A549 (cell line): ENCODE measurements at regions not wholly inside any gene's neighbourhood (a gene's known extent, or its start where the extent isn't known, plus 50 kb on each side); places are given as distances from the start of the nearest gene placed in this dataset.

Experiments used
- ATAC-seq, 2 experiments: fragments of 200-7000 bp in 1 of 2; fragments of >200 bp in 1 of 2; cut with Nextera tagmentation in 1 of 2; cut with Tn5 transposase in 1 of 2; 3 replicates each; pipeline versions ENCODE4 v1.8.0 to v1.9.1; 2018 to 2020; ENCODE audit warnings: mild to moderate bottlenecking in 1 of 2, moderate library complexity in 1 of 2
- CTCF ChIA-PET: fragments of 300-600 bp; sonication (Branson Sonifier 250); formaldehyde crosslinking; extraction: SDS; loops from one replicate; lab custom pipeline; 2021; ENCODE audit warnings: antibody characterized with exemption, inconsistent platforms; lab: Yijun Ruan, JAX
- POLR2A ChIA-PET: fragments of 350-600 bp; formaldehyde crosslinking; extraction: SDS; loops from one replicate; lab custom pipeline; 2021; ENCODE audit warnings: antibody characterized with exemption, inconsistent platforms; lab: Yijun Ruan, JAX
- DNase-seq, 2 experiments: peaks; one replicate each; pipeline versions ENCODE4 v3.0.0 to v3.0.0-alpha.2; 2011 to 2016; ENCODE audit warnings: low read depth in 1 of 2, low spot score in 1 of 2
- FAIRE-seq: peaks from 2 replicates; lab custom pipeline; 2011; peaks lifted over from hg19 to GRCh38; lab: Jason Lieb, UNC
- H3K27ac ChIP-seq, 2 experiments: fragments of >200 bp; sonication (Bioruptor Twin); formaldehyde crosslinking; 3 replicates each; pipeline ENCODE4 v1.5.1; 2016 to 2017
- H3K4me1 ChIP-seq: fragments of >200 bp; sonication (Bioruptor Twin); formaldehyde crosslinking; 3 replicates; pipeline ENCODE4 v1.6.1; 2016
- H3K4me2 ChIP-seq: fragments of >200 bp; sonication (Bioruptor Twin); formaldehyde crosslinking; 3 replicates; pipeline ENCODE4 v1.6.1; 2016
- H3K4me3 ChIP-seq: fragments of >200 bp; sonication (Bioruptor Twin); formaldehyde crosslinking; 3 replicates; pipeline ENCODE4 v1.5.1; 2016
- H3K9me3 ChIP-seq: fragments of >200 bp; sonication (Bioruptor Twin); formaldehyde crosslinking; 3 replicates; pipeline ENCODE4 v1.6.1; 2016
- CBX2 ChIP-seq: fragments of 200-600 bp; sonication (generic); IDR thresholded peaks from 2 replicates; pipeline ENCODE4 v1.6.1; 2016; ENCODE audit warnings: low read depth, mild to moderate bottlenecking, borderline replicate concordance
- CEBPB ChIP-seq, 2 experiments: fragments of >200 bp in 1 of 2; sonication (Bioruptor Twin) in 1 of 2; formaldehyde crosslinking in 1 of 2; IDR thresholded peaks; 2 replicates each; pipeline ENCODE4 v1.6.1; 2012 to 2016
- CHD4 ChIP-seq: fragments of 200-600 bp; sonication (generic); IDR thresholded peaks from 2 replicates; pipeline ENCODE4 v1.6.1; 2016; ENCODE audit warnings: antibody characterized with exemption, mild to moderate bottlenecking, borderline replicate concordance
- EHF ChIP-seq: fragments of 250-450 bp; sonication (Bioruptor Pico); IDR thresholded peaks from 2 replicates; pipeline ENCODE4 v1.5.0; 2020; ENCODE audit warnings: mild to moderate bottlenecking
- EP300 ChIP-seq, 2 experiments: fragments of >200 bp; sonication (Bioruptor Twin); formaldehyde crosslinking; IDR thresholded peaks; 2 replicates in 1 of 2; 3 replicates in 1 of 2; pipeline ENCODE4 v1.6.1; 2016 to 2017
- FOSL2 ChIP-seq, 2 experiments: fragments of 450-650 bp in 1 of 2; fragments of >200 bp in 1 of 2; sonication (Bioruptor Twin) in 1 of 2; formaldehyde crosslinking; IDR thresholded peaks; 2 replicates each; pipeline versions ENCODE4 v1.5.0 to v1.6.1; 2016 to 2020; ENCODE audit warnings: mild to moderate bottlenecking in 1 of 2, moderate library complexity in 1 of 2
- HOXA7 ChIP-seq: fragments of 250-450 bp; sonication (Bioruptor Pico); IDR thresholded peaks from 2 replicates; pipeline ENCODE4 v1.5.0; 2020; ENCODE audit warnings: mild to moderate bottlenecking, moderate library complexity
- KDM1A ChIP-seq: fragments of 200-600 bp; sonication (generic); IDR thresholded peaks from 2 replicates; pipeline ENCODE4 v1.6.1; 2016; ENCODE audit warnings: low read depth, mild to moderate bottlenecking
- KDM5A ChIP-seq: fragments of 200-600 bp; sonication (generic); IDR thresholded peaks from 2 replicates; pipeline ENCODE4 v1.6.1; 2016; ENCODE audit warnings: antibody characterized with exemption, mild to moderate bottlenecking
- NFE2L2 ChIP-seq: fragments of 150-350 bp; conservative IDR thresholded peaks from 2 replicates; pipeline ENCODE4 v1.6.1; 2014; ENCODE audit warnings: low read length
- PHF8 ChIP-seq: fragments of 200-600 bp; sonication (generic); IDR thresholded peaks from 2 replicates; pipeline ENCODE4 v1.6.1; 2016; ENCODE audit warnings: low read depth, mild to moderate bottlenecking, antibody characterized with exemption, moderate library complexity, borderline replicate concordance
- RARB ChIP-seq: fragments of 250-450 bp; sonication (Bioruptor Pico); IDR thresholded peaks from 2 replicates; pipeline ENCODE4 v1.8.0; 2021; ENCODE audit warnings: mild to moderate bottlenecking, moderate library complexity
- RCOR1 ChIP-seq: fragments of 150-350 bp; IDR thresholded peaks from 2 replicates; pipeline ENCODE4 v1.6.1; 2014; ENCODE audit warnings: antibody characterized with exemption, low read length, low read depth
- SREBF2 ChIP-seq: fragments of 450-650 bp; IDR thresholded peaks from 2 replicates; pipeline ENCODE4 v1.6.1; 2014; ENCODE audit warnings: mild to moderate bottlenecking, moderate library complexity
- ZFP36 ChIP-seq: fragments of 450-650 bp; IDR thresholded peaks from 2 replicates; pipeline ENCODE4 v1.6.1; 2014; ENCODE audit warnings: borderline replicate concordance; ENCODE audit not compliant: partially characterized antibody
- WGBS: methylation state at CpG from one replicate; pipeline ENCODE4 v1.1.6; 2017; ENCODE audit errors: missing lambda C conversion rate; 5-methylcytosine and 5-hydroxymethylcytosine counted together
- TF ChIP-seq, protein P1 (sequence below): fragments of 150-350 bp; IDR thresholded peaks from 2 replicates; pipeline ENCODE4 v1.6.1; 2014; ENCODE audit warnings: low read depth, mild to moderate bottlenecking, low read length
- TF ChIP-seq, protein P2 (sequence below): fragments of 250-450 bp; sonication (Bioruptor Pico); IDR thresholded peaks from 2 replicates; pipeline ENCODE4 v1.5.0; 2020; ENCODE audit warnings: low read depth, mild to moderate bottlenecking, moderate library complexity
- TF ChIP-seq, protein P3 (sequence below): fragments of 200-600 bp; sonication (generic); IDR thresholded peaks from 2 replicates; pipeline ENCODE4 v1.6.1; 2016; ENCODE audit warnings: antibody characterized with exemption, mild to moderate bottlenecking, moderate library complexity

DNA sequence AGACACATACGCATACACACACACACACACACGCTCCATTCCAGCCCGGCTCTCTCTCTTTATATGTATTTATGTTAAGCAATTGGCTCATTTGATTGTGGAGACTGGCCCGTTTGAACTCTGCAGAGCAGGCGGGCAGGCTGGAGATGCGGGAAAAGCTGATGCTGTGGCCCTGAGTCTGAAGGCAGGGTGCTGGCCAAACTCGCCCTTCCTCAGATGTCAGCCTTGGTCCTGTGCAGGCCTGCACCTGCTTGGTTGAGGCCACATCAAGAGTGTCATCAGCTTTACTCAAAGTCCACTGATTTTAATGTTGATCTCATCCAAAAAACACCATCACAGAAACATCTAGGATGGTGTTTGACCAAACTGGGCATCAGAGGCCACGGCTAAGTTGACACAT is 569.3 kb downstream of the TBC1D22A start:
- no peak overlapping the region for H3K4me3 ChIP-seq
- FAIRE-seq, result no peak
- H3K9me3 ChIP-seq, result peaks cover 9% of the 10 kb centered on the region; the same call in 2 of the 3 replicates
- CTCF ChIA-PET, result no interaction called here
- WGBS, result 87% methylated on average over 8 of the region's 8 CpGs
- no peak overlapping the region; a peak in 1 of 6 replicates for H3K27ac ChIP-seq
- H3K4me2 ChIP-seq, result no peak overlapping the region
- POLR2A ChIA-PET, result no interaction called here
- TF ChIP-seq RCOR1, result no peak
- TF ChIP-seq EP300 (IDR thresholded peaks at IDR 0.05), result no peak
- TF ChIP-seq CEBPB (IDR thresholded peaks at IDR 0.05), result no peak
- no peak for TF ChIP-seq SREBF2
- TF ChIP-seq KDM1A, result no peak
- TF ChIP-seq PHF8, result no peak
- TF ChIP-seq ZFP36, result no peak
- no peak for TF ChIP-seq NFE2L2
- TF ChIP-seq, protein P1, sequence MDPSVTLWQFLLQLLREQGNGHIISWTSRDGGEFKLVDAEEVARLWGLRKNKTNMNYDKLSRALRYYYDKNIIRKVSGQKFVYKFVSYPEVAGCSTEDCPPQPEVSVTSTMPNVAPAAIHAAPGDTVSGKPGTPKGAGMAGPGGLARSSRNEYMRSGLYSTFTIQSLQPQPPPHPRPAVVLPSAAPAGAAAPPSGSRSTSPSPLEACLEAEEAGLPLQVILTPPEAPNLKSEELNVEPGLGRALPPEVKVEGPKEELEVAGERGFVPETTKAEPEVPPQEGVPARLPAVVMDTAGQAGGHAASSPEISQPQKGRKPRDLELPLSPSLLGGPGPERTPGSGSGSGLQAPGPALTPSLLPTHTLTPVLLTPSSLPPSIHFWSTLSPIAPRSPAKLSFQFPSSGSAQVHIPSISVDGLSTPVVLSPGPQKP, result no peak
- TF ChIP-seq, protein P2, sequence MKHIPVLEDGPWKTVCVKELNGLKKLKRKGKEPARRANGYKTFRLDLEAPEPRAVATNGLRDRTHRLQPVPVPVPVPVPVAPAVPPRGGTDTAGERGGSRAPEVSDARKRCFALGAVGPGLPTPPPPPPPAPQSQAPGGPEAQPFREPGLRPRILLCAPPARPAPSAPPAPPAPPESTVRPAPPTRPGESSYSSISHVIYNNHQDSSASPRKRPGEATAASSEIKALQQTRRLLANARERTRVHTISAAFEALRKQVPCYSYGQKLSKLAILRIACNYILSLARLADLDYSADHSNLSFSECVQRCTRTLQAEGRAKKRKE (CRISPR knock-in tag), result no peak
- no peak for TF ChIP-seq HOXA7
- no peak for TF ChIP-seq FOSL2 (IDR thresholded peaks at IDR 0.05)
- TF ChIP-seq FOSL2 (CRISPR knock-in tag; IDR thresholded peaks at IDR 0.05), result no peak
- TF ChIP-seq EHF (CRISPR knock-in tag), result no peak
- no peak for TF ChIP-seq RARB
- no peak for TF ChIP-seq KDM5A
- no peak for ATAC-seq
- H3K4me1 ChIP-seq, result peaks cover 19% of the 10 kb centered on the region
- no peak for DNase-seq

DNA sequence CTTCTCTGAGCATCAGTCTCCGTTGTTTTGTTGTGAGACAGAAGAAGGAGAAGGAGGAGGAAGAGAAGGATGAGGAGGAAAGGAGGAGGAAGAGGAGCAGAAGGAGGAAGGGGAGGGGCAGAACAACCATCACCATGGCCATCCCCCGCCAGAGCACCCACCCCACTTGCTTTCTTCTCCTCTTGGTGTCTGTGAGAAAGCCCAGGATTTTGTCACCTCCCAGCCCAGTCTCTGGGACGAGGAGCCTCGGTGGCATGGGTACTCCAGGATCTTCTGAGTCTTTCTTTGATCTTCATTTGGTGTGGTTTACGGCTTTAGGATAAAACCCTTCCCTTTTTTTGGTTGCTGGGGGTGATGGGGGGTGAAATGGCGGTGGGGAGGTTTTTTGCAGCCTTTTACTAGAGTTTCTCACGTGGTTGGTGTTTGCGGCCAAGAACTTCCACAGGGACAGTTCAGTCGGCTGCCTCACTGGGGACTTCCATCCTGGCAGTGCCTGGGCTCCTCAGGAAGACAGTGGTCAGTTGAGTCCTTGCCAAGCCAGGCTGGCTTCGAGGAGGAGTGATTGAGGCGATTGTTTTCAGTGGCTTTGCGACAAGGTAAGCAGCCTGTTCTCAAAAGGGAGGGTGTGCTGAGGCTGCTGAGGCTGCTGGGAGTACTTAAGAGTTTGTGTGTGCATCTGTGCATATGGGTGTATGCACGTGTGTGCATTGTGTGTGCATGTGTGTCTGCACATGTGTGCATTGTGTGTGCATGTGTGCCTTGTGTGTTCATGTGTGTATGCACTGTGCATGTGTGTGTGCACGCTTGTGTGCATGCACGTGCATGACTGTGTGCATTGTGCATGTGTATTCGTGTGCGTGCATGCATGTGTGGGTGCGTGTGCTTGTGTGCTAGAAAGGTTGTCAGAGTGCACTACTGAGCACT is 567.5 kb downstream of the TBC1D22A start:
- Histone ChIP-seq H3K27ac (peak overlapping the region; percentile 68 to 70; a peak in 4 of 6 replicates), H3K4me1 (peaks cover 15% of the 10 kb centered on the region), H3K4me3 (no peak overlapping the region), H3K9me3 (peaks cover 9% of the 10 kb centered on the region; the same call in 2 of the 3 replicates), H3K4me2 (peak overlapping the region; percentile 64; the same call in 1 of the 3 replicates)
- DNase-seq (no peak), ATAC-seq (no peak), FAIRE-seq (no peak)
- TF ChIP-seq CHD4 (no peak), EP300 (IDR thresholded peaks at IDR 0.05) (no peak), CBX2 (no peak)
- TF ChIP-seq, protein P1, result no peak
- TF ChIP-seq, protein P3, sequence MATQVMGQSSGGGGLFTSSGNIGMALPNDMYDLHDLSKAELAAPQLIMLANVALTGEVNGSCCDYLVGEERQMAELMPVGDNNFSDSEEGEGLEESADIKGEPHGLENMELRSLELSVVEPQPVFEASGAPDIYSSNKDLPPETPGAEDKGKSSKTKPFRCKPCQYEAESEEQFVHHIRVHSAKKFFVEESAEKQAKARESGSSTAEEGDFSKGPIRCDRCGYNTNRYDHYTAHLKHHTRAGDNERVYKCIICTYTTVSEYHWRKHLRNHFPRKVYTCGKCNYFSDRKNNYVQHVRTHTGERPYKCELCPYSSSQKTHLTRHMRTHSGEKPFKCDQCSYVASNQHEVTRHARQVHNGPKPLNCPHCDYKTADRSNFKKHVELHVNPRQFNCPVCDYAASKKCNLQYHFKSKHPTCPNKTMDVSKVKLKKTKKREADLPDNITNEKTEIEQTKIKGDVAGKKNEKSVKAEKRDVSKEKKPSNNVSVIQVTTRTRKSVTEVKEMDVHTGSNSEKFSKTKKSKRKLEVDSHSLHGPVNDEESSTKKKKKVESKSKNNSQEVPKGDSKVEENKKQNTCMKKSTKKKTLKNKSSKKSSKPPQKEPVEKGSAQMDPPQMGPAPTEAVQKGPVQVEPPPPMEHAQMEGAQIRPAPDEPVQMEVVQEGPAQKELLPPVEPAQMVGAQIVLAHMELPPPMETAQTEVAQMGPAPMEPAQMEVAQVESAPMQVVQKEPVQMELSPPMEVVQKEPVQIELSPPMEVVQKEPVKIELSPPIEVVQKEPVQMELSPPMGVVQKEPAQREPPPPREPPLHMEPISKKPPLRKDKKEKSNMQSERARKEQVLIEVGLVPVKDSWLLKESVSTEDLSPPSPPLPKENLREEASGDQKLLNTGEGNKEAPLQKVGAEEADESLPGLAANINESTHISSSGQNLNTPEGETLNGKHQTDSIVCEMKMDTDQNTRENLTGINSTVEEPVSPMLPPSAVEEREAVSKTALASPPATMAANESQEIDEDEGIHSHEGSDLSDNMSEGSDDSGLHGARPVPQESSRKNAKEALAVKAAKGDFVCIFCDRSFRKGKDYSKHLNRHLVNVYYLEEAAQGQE, result no peak
- POLR2A ChIA-PET, result interaction anchor here (1.6 kb wide), 1 partner anchor 7 kb away, joined by 8 read pairs; no protein-coding TSS in a partner anchor
- WGBS, result 87% methylated on average over 18 of the region's 18 CpGs
- CTCF ChIA-PET, result no interaction called here
